Choroid plexus epithelial cell (primary cell): ENCODE measurements at regions not wholly inside any gene's neighbourhood (a gene's known extent, or its start where the extent isn't known, plus 50 kb on each side); places are given as distances from the start of the nearest gene placed in this dataset.

Source experiments
- DNase-seq: peaks from one replicate; pipeline ENCODE4 v3.0.0-alpha.2; 2010; ENCODE audit warnings: low read depth
- H3K4me3 ChIP-seq: 2 replicates; pipeline ENCODE4 v1.5.1; 2011; ENCODE audit warnings: low read depth, mild to moderate bottlenecking, control low read depth, low read length, moderate library complexity
- TF ChIP-seq, protein P1 (sequence below): conservative IDR thresholded peaks from 2 replicates; pipeline ENCODE4 v1.5.1; 2011; ENCODE audit warnings: low read depth, mild to moderate bottlenecking, control low read depth, inconsistent platforms, low read length, moderate library complexity

DNA sequence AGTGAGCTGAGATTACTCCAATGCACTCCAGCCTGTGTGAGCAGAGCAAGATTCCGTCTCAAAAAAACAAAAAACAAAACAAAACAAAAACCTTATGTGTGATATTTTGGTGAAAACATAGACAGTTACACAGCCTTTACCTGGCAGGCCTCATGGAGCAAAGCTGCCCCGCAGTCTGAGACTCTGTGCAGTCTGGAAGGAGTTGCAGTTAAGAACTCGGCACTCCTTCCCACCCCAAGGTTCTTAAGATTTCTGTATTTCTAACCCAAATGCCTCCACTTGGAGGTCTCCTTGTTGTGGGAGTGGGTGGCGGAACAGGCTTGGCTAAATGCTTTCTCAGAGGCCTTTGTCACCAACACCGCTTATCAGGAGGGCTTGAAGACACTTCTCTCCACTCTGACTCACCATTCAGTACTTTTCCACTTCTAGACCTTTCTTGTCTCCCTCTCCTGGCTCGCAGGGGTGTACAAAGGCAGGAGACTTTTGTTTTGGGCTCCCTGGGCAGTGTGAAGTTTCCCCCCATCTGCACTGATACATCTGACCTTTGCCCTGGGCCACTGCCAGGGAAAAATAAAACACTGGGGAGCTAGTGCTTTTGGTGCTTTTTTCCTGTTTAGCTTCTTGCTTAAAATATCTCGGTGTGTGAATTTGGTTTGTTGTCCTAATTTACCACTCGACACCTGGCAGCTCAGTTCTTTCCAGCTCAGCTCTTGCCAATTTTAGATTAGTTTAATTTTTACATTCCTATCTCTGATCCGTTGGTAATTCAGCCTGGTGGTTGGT lies 51.3 kb upstream of the MAGI2 start:
- TF ChIP-seq, protein P1, sequence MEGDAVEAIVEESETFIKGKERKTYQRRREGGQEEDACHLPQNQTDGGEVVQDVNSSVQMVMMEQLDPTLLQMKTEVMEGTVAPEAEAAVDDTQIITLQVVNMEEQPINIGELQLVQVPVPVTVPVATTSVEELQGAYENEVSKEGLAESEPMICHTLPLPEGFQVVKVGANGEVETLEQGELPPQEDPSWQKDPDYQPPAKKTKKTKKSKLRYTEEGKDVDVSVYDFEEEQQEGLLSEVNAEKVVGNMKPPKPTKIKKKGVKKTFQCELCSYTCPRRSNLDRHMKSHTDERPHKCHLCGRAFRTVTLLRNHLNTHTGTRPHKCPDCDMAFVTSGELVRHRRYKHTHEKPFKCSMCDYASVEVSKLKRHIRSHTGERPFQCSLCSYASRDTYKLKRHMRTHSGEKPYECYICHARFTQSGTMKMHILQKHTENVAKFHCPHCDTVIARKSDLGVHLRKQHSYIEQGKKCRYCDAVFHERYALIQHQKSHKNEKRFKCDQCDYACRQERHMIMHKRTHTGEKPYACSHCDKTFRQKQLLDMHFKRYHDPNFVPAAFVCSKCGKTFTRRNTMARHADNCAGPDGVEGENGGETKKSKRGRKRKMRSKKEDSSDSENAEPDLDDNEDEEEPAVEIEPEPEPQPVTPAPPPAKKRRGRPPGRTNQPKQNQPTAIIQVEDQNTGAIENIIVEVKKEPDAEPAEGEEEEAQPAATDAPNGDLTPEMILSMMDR: peak; percentile 36
- H3K4me3 ChIP-seq: no peak overlapping the region
- DNase-seq: peak; percentile 52
